GM21381 (cell line): ENCODE measurements at regions not wholly inside any gene's neighbourhood (a gene's known extent, or its start where the extent isn't known, plus 50 kb on each side); places are given as distances from the start of the nearest gene placed in this dataset.
"Not testable (repeated sequence)": the region's sequence is repeated elsewhere in the genome, so short reads cannot be mapped to it uniquely, and the experiment has no call there.

Experiments used
- ATAC-seq: cut with Tn5 transposase; IDR thresholded peaks from one replicate; pipeline ENCODE4 v1.9.1; 2021; ENCODE audit warnings: mild to moderate bottlenecking, moderate library complexity; ENCODE audit not compliant: unreplicated experiment

GRCh38 chr4:1561286-1561990 lies 122.7 kb downstream of the FAM53A start:
- ATAC-seq = no peak

GRCh38 chr4:1559896-1560650 lies 124.0 kb downstream of the FAM53A start:
- no peak for ATAC-seq

- ATAC-seq = no peak
Observed at GRCh38 chr4:1558205-1558604, 125.9 kb downstream of the FAM53A start.

GRCh38 chr4:1557221-1557597 lies 126.9 kb downstream of the FAM53A start:
- ATAC-seq = no peak

DNA sequence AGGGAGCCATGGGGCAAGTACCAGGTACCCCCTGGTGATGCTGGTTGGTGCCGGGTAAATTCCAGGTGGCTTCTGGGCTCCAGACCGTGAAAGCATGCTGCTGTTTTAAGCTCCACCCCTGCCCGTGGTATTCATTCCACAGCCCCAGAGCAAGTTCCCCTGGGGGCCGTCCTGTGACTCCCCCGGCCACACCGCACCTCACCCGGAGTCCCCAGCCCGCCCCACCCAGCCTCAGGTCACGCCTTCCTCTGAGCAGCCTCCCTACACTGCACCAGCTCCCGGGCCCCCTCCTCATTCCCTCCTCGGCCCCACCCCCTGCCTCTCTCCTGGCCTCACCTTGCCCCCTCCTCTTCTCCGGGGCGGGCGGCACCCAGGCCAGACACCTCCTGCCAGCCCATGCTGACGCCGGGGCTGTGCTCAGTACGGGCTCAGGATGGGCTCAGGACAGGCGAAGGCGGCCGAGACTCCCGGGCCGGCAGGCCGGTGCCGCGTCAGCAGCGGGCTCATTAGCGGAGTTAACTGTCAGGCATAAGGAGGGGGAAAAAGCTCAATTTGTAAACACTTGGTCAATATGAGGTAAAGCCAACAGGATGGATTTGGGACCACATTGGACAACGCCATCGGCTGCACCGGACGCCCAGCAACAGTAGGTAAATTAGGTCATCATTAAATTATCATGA lies 127.4 kb downstream of the FAM53A start:
- no peak for ATAC-seq

DNA sequence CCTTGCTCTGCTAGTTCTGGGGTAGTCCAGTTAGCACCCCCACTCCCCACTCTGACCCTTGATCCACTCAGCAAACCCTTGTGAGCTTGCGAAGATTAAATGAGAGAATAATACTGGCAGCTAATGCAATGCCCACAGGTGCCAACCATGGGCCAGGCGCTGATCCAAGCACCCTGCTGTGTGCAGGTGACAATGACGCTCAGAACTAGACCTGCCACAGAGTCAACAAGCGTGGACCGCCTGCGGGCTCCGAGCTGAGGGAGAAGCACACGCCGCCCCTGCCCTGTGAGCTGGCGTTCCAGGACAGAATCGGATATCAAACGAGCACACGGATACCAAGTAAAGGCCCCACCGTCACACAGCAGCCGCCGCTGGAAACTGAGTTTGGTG lies 129.2 kb downstream of the FAM53A start:
- ATAC-seq = no peak

GRCh38 chr4:1554246-1554875 lies 129.8 kb downstream of the FAM53A start:
- no peak for ATAC-seq

DNA sequence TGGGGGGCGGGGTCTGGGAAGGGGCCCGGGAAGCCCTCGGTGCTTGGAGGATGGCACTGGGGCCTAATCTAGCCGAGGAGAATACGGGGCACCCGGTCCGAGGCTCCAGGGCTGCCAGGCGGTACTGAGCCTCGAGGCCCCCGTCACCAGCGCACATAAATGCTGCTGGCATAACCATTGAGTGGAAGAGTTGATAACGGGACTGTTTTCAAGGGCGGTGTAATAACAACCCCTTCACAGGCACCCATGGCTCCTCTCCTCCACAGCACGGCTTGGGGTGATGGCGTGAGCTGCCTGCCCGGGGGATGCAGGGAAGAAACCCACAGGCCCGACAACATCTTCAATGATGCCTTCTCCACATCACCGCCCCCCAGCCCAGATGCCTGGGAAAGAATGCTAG lies 130.7 kb downstream of the FAM53A start:
- ATAC-seq = no peak

- ATAC-seq = no peak
Observed at GRCh38 chr4:1552451-1552850, 131.7 kb downstream of the FAM53A start.

GRCh38 chr4:1551211-1551610 lies 132.9 kb downstream of the FAM53A start:
- ATAC-seq = no peak

GRCh38 chr4:1550122-1551070 lies 133.7 kb downstream of the FAM53A start:
- ATAC-seq = no peak

DNA sequence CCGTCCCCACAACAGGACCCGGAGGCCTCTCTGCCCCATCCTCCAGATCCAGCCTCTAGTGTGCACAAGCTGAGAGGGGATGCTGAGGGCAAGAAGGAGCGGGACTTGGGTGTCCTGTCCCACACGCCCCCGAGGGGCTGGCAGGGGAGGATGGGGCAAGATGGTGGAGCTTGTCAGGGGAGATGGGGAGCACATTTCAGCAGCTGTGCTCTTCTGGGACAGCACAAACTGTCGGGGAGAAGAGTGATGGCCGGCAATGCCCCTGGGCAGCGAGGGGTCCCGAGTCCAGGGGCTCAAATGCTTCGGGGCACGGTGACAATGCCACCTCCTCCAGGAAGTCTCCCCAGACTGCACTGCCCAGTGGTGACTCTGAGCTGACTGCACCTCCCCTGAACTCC lies 134.5 kb downstream of the FAM53A start:
- ATAC-seq = no peak

GRCh38 chr4:1548827-1549637 lies 135.1 kb downstream of the FAM53A start:
- not testable (repeated sequence) for ATAC-seq

- ATAC-seq = no peak
Observed at GRCh38 chr4:1547856-1548826, 136.0 kb downstream of the FAM53A start.

DNA sequence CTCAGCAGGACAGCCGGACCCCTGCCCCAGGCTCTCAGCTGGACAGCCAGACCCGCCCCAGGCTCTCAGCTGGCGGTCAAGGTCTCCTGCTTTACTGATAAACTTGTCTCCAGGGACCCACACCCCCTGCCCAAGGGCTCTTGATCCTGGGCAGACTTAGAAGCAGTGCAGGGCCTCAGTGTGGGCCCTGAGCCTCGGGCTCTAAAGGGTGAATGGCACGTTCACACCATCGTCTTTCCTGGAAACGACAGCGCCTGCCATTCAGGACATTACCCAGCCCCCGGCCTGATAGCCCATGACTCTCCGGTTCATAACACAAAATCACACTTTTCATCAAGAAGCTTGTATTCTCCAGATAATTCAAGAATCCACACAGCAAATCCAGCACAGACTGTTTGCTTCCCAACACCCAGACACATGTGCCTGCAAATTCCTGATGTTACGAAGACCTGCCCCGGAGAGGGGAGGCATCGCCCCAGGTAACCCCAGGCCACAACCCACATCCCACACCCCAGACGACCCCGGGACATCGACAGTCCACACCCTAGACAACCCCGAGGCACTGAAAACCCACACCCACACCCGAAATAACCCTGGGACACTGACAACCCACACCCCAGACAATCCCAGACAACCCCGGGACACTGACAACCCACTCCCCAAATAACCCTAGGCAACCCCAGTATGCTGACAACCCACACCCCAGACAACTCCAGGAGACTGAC lies 136.8 kb downstream of the FAM53A start:
- ATAC-seq = no peak

- ATAC-seq = no peak
Observed at GRCh38 chr4:1544861-1545281, 138.6 kb upstream of the NKX1-1 start.

- not testable (repeated sequence) for ATAC-seq
Observed at GRCh38 chr4:1544435-1544834, 138.2 kb upstream of the NKX1-1 start.

DNA sequence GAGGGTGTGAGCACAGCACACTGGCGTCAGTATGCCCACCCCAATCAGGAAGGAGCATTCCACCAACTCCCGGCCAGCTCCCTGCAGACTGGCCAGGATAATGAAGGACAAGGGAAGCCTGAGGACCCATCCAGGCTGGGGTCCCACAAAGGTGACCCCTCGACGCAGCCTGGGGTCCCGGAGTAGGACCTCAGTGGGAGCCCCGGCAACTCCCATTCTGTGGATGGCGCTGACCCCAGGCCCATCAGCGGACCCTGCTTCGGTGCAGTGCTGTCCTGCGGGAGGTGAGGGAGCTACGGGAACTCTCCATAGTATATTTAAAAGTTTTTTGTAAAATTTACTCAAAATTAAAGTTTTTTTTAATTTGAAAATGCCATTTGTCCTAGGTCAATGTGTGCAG lies 137.7 kb upstream of the NKX1-1 start:
- no peak for ATAC-seq
